GM12865 (cell line): ENCODE measurements at regions not wholly inside any gene's neighbourhood (a gene's known extent, or its start where the extent isn't known, plus 50 kb on each side); places are given as distances from the start of the nearest gene placed in this dataset.

Source experiments
- DNase-seq: peaks from one replicate; pipeline ENCODE4 v3.0.0; 2010; ENCODE audit warnings: low read depth
- H3K4me3 ChIP-seq: 2 replicates; pipeline ENCODE4 v1.5.1; 2011; ENCODE audit warnings: mild to moderate bottlenecking, low read depth, low read length, control low read depth
- TF ChIP-seq, protein P1 (sequence below): IDR thresholded peaks from 2 replicates; pipeline ENCODE4 v1.5.1; 2011; ENCODE audit warnings: low read length, control low read depth, low read depth, inconsistent platforms; ENCODE audit not compliant: insufficient read depth; ENCODE audit errors: missing control alignments

DNA sequence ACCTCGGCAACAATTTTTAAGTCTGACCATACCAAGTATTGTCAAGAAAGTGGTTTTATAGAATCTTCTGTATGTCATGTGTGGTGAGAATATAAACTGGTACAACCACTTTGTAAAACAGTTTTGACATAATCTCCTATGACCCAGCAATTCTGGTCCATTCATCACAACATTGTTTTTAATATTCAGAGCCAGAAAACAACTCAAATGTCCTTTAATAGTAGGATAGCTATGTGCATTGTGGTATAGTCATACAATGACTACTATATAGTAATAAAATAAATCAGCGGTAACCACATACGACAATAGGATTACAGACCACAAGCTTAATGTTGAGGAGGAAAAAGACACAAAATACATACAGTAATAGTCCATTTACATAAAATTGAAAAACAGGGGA lies 175.2 kb upstream of the SPATS2L start:
- TF ChIP-seq, protein P1, sequence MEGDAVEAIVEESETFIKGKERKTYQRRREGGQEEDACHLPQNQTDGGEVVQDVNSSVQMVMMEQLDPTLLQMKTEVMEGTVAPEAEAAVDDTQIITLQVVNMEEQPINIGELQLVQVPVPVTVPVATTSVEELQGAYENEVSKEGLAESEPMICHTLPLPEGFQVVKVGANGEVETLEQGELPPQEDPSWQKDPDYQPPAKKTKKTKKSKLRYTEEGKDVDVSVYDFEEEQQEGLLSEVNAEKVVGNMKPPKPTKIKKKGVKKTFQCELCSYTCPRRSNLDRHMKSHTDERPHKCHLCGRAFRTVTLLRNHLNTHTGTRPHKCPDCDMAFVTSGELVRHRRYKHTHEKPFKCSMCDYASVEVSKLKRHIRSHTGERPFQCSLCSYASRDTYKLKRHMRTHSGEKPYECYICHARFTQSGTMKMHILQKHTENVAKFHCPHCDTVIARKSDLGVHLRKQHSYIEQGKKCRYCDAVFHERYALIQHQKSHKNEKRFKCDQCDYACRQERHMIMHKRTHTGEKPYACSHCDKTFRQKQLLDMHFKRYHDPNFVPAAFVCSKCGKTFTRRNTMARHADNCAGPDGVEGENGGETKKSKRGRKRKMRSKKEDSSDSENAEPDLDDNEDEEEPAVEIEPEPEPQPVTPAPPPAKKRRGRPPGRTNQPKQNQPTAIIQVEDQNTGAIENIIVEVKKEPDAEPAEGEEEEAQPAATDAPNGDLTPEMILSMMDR = no peak
- no peak overlapping the region for H3K4me3 ChIP-seq
- no peak for DNase-seq

DNA sequence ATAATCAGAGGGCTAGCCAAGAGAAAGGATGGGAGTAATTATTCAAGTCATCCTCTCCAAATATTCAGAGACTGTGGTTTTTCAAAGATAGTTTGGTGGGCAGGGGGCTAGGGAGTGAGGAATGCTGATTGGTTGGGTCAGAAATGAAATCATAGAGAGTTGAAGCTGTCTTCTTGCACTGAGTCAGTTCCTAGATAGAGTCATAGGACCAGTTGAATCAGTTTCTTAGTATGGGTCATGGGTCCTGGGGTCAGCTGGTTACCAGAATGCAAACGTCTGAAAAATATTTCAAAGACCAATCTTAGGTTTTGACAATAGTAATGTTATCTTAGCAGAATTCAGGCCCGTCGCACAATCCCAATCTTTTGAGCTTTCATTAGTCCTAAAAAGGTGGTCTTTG lies 171.4 kb upstream of the SPATS2L start:
- no peak overlapping the region for H3K4me3 ChIP-seq
- TF ChIP-seq, protein P1 = no peak

DNA sequence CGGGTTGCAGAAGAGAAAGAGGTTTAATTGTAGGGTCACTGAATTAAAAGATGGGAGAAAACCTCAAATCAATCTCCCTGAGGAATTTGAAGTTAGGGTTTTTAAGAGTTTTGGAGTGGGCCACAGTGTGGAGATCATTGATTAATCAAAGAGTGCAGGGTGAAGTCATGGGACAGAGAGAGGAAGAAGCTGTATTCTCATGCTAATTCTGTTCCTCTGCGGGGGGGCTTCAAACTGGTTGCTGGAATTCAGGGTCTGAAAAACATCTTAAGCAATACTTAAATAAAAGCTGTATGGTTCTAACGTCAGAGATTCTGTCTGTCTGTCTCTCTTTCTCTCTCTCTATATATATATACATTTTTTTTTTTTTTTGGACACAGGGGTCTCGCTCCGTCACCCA lies 169.8 kb upstream of the SPATS2L start:
- H3K4me3 ChIP-seq = no peak overlapping the region
- no peak for DNase-seq
- TF ChIP-seq, protein P1 = no peak

More for the DNA sequence above, 171.4 kb upstream of the SPATS2L start:
- DNase-seq = no peak

DNA sequence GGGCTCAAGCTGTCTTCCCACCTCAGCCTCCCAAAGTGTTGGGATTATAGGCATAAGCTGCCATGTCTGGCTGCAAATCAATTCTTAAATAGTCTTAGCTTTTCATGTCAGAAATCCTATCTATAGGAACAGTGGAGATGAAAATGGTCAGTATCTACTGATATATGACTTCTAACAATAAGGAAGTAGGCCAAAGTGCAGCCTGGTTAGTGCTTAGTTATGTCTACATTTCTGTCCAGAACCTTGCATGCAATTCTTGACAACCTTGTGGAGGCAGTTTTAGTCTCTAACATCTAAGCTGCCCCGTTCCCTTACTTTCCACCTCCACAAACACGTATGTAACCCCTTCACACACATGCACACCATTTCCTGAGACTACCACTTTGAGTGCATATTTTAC lies 169.2 kb upstream of the SPATS2L start:
- TF ChIP-seq, protein P1 = no peak
- no peak for DNase-seq
- H3K4me3 ChIP-seq = no peak overlapping the region

DNA sequence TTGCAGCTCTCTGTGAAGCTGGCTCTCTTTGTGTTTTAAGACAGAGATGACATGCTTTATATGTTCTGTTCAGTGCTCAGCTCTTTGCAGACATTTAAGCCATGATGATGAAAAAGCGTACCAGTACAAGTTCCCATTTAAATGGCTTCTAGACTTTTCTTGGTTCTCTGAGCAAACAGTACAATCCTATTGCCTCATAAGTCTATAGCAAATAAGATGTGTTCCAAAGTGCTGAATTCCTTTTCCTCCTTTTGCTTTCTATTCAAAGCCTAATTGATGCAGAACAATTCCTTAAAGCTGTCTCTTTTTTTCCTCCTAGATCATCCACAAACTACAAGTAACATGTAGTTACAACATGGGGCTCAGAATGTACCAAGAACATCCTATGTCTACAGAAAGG lies 168.8 kb upstream of the SPATS2L start:
- no peak for DNase-seq
- TF ChIP-seq, protein P1 = no peak
- no peak overlapping the region for H3K4me3 ChIP-seq

DNA sequence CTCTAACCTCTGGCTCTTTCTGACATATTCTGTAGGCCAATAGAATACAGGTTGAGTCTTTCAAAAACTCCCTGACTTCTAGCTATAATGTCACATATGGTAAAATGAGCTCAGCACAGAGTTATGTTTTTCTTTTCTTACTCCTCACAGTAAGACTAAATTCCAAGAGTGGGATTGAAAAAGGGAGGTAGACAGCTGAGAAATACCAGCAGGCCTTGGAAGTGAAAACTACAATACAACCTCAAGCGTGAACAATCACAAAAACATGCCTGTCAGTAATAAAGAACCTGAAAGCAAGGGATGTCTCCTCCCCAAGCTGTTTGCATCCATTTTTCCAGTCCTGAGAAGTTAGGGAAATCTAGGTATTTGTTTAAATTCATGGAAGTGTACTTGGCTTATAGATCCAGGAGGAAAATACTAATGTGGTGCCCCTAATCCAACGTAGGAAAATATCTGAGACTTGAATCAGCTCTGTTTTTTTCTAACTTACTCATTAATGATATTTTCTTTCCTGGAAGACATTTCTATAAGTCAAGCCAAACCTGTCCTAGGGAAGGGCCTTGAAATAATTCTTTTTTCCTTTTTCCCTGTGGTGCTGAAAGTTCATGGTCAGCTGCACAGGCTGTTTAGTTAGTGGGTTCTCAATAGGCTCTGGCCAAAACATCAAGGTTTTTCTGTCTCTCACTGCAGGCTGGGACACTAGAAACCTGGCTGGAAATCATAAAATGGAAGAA lies 167.9 kb upstream of the SPATS2L start:
- no peak for DNase-seq
- TF ChIP-seq, protein P1 = no peak
- no peak overlapping the region for H3K4me3 ChIP-seq

DNA sequence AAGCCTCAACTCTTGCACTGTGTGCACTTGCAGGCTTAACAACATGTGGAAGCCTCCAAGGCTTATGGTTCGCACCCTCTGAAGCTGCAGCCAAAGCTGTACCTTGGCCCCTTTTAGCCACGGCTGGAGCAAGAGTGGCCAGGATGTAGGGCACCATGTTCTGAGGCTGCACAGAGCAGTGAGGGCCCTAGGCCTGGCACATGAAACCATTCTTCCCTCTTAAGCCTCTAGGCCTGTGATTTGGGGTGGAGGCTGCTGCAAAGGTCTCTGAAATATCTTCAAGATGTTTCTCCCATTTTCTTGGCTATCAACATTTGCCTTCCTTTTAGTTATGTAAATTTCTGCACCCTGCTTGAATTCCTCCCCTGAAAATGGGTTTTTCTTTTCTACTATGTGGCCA lies 161.9 kb upstream of the SPATS2L start:
- H3K4me3 ChIP-seq = no peak overlapping the region
- TF ChIP-seq, protein P1 = no peak

More for the DNA sequence above, 161.9 kb upstream of the SPATS2L start:
- no peak for DNase-seq
